Right lobe of liver (tissue), 6 donors: ENCODE measurements at regions not wholly inside any gene's neighbourhood (a gene's known extent, or its start where the extent isn't known, plus 50 kb on each side); places are given as distances from the start of the nearest gene placed in this dataset.

Experiments
- ATAC-seq, 4 donors: fragments of 200-7000 bp; cut with Tn5 transposase; one replicate each; pipeline ENCODE4 v1.9.1; 2020; ENCODE audit warnings: mild to moderate bottlenecking in 4 of 4, moderate library complexity in 4 of 4
- DNase-seq, 3 donors: peaks; one replicate each; pipeline ENCODE4 v3.0.0-alpha.2; 2020
- H3K27ac ChIP-seq, 3 donors: fragments of 200-600 bp; one replicate each; pipeline ENCODE4 v1.8.0; 2022
- H3K27me3 ChIP-seq, 2 donors: fragments of 200-600 bp; one replicate each; pipeline ENCODE4 v1.8.0; 2022
- H3K36me3 ChIP-seq, 4 donors: fragments of 200-600 bp; sonication (generic) in 1 of 4; one replicate each; pipeline versions ENCODE4 v1.5.1 to v1.8.0; 2017 to 2022; ENCODE audit warnings: control low read depth in 1 of 4
- H3K4me1 ChIP-seq, 4 donors: fragments of 200-600 bp; sonication (generic) in 1 of 4; one replicate each; pipeline versions ENCODE4 v1.5.1 to v1.8.0; 2017 to 2022; ENCODE audit warnings: control low read depth in 1 of 4
- H3K4me3 ChIP-seq, 3 donors: fragments of 200-600 bp; one replicate each; pipeline ENCODE4 v1.8.0; 2022
- H3K9me3 ChIP-seq, 4 donors: fragments of 200-600 bp; sonication (generic) in 1 of 4; one replicate each; pipeline versions ENCODE4 v1.5.1 to v1.8.0; 2017 to 2022; ENCODE audit warnings: control low read depth in 1 of 4
- CTCF ChIP-seq, 4 donors: fragments of 200-600 bp in 3 of 4; fragments of 450-650 bp in 1 of 4; IDR thresholded peaks; one replicate each; pipeline versions ENCODE4 v1.5.1 to v1.8.0; 2016 to 2022; ENCODE audit warnings: antibody characterized with exemption in 4 of 4, mild to moderate bottlenecking in 2 of 4
- POLR2A ChIP-seq: fragments of 450-650 bp; IDR thresholded peaks from one replicate; pipeline ENCODE4 v1.6.1; 2017; ENCODE audit warnings: antibody characterized with exemption, mild to moderate bottlenecking
- WGBS: methylation state at CpG from one replicate; pipeline ENCODE4 v1.1.6; 2018; ENCODE audit warnings: low coverage, low lambda C conversion rate; ENCODE audit not compliant: insufficient coverage; ENCODE audit errors: missing lambda C conversion rate; 5-methylcytosine and 5-hydroxymethylcytosine counted together
- intact Hi-C, 2 donors: fragments of 100-400 bp; cut with DNase I; formaldehyde crosslinking; loops; one replicate each; pipeline versions ENCODE4 v1.11.2 to v1.14.1; 2022
- donor health status: DM: no; HTN: yes; CAD: no.
- donor health status: DM: no; HTN: no; CAD: no.
- donor health status: DM: no; HTN: no; CAD: no.
- donor health status: DM: no; HTN: yes; CAD: no.
- donor health status: DM: no; HTN: yes; CAD: no.

GRCh38 chr2:16368328-16368727 lies 297.3 kb downstream of the CYRIA start:
- Histone ChIP-seq H3K4me1 (no peaks in the 10 kb centered on the region), H3K36me3 (no peaks in the 10 kb centered on the region), H3K9me3 (no peaks in the 10 kb centered on the region), H3K27ac (no peak overlapping the region), H3K4me3 (no peak overlapping the region), H3K27me3 (no peaks in the 10 kb centered on the region)
- DNase-seq (no peak), ATAC-seq (no peak)
- intact Hi-C loops: no loop called here
- WGBS: 57% methylated on average over 3 of the region's 3 CpGs
- TF ChIP-seq POLR2A (no peak), CTCF (IDR thresholded peaks at IDR 0.05) (no peak)

- intact Hi-C loops: no loop called here
- Histone ChIP-seq H3K27me3 (no peaks in the 10 kb centered on the region), H3K36me3 (no peaks in the 10 kb centered on the region), H3K4me1 (no peaks in the 10 kb centered on the region), H3K4me3 (no peak overlapping the region), H3K27ac (no peak overlapping the region), H3K9me3 (no peaks in the 10 kb centered on the region)
- no peak for DNase-seq
- TF ChIP-seq CTCF (IDR thresholded peaks at IDR 0.05) (no peak), POLR2A (no peak)
- no peak for ATAC-seq
Observed at GRCh38 chr2:16365366-16365765, 300.3 kb downstream of the CYRIA start.

GRCh38 chr2:16363581-16363980 lies 302.1 kb downstream of the CYRIA start:
- no peak for DNase-seq
- 52% methylated on average over 2 of the region's 3 CpGs for WGBS
- Histone ChIP-seq H3K27me3 (no peaks in the 10 kb centered on the region), H3K4me3 (no peak overlapping the region), H3K36me3 (no peaks in the 10 kb centered on the region), H3K4me1 (no peaks in the 10 kb centered on the region), H3K9me3 (no peaks in the 10 kb centered on the region), H3K27ac (no peak overlapping the region)
- intact Hi-C loops: no loop called here
- no peak for ATAC-seq
- TF ChIP-seq CTCF (IDR thresholded peaks at IDR 0.05): no peak

GRCh38 chr2:16362611-16363010 lies 303.0 kb downstream of the CYRIA start:
- Histone ChIP-seq H3K27ac (no peak overlapping the region), H3K9me3 (no peaks in the 10 kb centered on the region), H3K4me1 (no peaks in the 10 kb centered on the region), H3K27me3 (no peaks in the 10 kb centered on the region), H3K4me3 (no peak overlapping the region), H3K36me3 (no peaks in the 10 kb centered on the region)
- ATAC-seq (no peak), DNase-seq (no peak)
- TF ChIP-seq POLR2A (no peak), CTCF (IDR thresholded peaks at IDR 0.05) (no peak)
- intact Hi-C loops: no loop called here
- WGBS: 51% methylated on average over 4 of the region's 4 CpGs

- no peak for DNase-seq
- intact Hi-C loops: no loop called here
- Histone ChIP-seq H3K27ac (no peak overlapping the region), H3K4me3 (no peak overlapping the region), H3K27me3 (no peaks in the 10 kb centered on the region), H3K9me3 (no peaks in the 10 kb centered on the region), H3K36me3 (no peaks in the 10 kb centered on the region), H3K4me1 (no peaks in the 10 kb centered on the region)
- no peak for ATAC-seq
- WGBS: 71% methylated on average over 9 of the region's 9 CpGs
- TF ChIP-seq CTCF (IDR thresholded peaks at IDR 0.05) (no peak), POLR2A (no peak)
Observed at GRCh38 chr2:16361261-16361995, 304.2 kb downstream of the CYRIA start.
